NK-92 (cell line): ENCODE measurements at regions not wholly inside any gene's neighbourhood (a gene's known extent, or its start where the extent isn't known, plus 50 kb on each side); places are given as distances from the start of the nearest gene placed in this dataset.
"Not testable (repeated sequence)": the region's sequence is repeated elsewhere in the genome, so short reads cannot be mapped to it uniquely, and the experiment has no call there.

Experiments
- DNase-seq: peaks from one replicate; lab custom pipeline; 2025; ENCODE audit not compliant: unreplicated experiment; lab: John Stamatoyannopoulos, UW

DNA sequence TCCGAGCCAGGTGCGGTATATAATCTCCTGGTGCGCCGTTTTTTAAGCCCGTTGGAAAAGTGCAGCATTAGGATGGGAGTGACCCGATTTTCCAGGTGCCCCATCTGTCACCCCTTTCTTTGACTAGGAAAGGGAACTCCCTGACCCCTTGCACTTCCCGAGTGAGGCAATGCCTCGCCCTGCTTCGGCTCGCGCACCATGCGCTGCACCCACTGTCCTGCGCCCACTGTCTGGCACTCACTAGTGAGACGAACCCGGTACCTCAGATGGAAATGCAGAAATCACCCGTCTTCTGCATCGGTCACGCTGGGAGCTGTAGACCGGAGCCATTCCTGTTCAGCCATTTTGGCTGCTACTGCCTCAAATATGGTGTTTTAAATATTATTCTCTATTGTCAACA is 198.0 kb downstream of the MEIS1 start:
- DNase-seq = not testable (repeated sequence)

DNA sequence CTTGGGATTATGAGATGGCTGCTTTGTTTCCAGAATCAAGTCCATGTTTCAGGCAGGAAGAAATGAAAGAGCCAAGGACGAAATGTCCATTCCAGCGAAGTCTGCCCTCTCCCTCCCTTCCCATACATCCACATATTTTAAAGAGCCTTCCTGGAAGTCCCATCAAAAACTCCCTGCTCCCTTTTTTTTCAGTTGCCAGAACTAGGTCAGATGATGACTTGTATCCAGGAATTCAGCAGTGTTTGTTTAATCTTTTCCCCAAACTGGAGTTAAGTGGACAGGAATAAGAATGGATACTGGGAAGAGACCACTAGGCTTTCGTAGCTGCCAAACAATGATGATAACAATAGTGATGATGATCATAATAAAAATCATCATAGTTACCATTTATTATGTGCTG is 198.7 kb downstream of the MEIS1 start:
- DNase-seq = no peak

DNA sequence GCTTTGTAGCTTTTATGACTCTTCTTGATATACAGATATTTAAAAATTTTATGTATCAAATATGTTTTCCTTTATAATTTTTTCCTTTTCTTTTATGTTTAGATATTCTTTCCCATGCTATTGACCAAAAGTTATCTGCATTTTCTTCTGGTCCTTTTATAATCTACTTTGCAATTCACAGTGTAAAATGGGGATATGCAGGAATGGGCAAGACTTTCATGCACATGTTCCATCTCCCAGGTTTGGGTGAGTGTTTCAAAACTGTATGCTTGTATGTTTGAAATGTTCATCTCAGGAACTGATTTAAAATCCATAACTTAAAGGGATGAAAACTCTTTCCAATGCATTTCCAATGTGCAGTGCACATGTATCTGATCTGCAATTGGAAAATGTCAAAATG is 199.9 kb downstream of the MEIS1 start:
- DNase-seq = no peak

DNA sequence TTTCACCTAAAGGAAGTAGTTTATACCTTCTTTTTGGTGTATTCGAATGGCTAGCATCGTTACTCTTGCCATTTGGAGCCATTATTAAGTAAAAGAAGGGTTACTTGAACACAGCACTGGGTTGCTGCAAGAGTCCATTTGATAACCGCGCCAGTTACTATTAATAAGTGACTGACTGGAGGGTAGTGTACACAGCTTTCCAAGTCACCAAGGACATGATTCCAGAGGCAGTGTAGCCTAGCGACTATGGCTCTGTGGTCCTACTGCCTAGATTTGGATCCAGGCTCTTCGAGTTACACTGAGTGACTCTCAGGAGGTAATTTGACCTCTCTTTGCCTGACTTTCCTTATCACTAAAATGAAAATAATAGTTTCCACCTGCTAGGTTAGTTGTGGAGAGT is 206.8 kb downstream of the MEIS1 start:
- DNase-seq = no peak

DNA sequence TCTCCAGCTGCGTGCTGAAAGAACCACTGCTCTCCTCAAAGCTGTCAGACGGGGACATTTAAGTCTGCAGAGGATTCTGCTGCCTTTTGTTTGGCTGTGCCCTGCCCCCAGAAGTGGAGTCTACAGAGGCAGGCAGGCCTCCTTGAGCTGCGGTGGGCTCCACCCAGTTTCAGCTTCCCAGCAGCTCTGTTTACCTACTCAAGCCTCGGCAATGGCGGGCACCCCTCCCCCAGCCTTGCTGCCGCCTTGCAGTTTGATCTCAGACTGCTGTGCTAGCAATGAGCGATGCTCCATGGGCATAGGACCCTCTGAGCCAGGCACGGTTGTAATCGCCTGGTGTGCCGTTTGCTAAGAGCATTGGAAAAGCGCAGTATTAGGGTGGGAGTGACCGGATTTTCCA is 213.2 kb downstream of the MEIS1 start:
- not testable (repeated sequence) for DNase-seq

DNA sequence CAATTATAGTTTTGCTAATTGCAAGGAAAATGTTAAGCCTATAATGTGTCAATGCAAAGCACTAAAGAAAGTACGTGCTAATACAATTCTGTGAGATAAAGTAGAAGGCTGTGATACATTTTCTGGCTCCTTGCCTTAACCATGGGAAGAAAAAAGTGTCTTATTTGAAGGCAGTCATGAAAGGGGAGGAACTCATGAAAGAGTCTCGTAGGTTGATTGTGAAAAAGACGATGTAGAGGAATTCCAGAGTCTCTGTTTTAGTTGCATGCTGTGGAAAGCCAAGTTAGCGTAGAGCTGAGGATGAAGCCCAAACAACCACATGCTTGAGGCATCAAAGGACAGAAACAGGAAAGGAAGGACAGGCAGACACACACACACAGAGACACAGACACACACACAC is 214.1 kb downstream of the MEIS1 start:
- DNase-seq = no peak

DNA sequence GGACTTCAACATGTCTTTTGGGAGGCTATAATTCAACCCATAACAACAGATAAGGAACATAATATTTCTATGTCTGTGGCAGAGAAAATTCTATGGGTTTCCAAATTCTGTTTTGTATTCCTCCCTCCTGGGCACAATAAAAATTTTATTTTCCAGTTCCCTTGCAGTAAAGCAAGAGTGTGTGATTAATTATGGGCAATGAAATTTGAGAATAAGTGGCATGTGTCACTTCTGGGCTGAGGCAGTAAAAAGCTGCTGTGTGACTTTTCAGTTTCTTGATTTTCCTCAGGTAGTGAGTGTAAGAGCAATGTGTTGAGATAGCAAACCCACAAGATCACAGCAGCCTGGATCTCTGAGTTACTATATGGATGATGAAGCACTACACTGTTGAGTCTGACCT is 216.4 kb downstream of the MEIS1 start:
- DNase-seq = no peak

DNA sequence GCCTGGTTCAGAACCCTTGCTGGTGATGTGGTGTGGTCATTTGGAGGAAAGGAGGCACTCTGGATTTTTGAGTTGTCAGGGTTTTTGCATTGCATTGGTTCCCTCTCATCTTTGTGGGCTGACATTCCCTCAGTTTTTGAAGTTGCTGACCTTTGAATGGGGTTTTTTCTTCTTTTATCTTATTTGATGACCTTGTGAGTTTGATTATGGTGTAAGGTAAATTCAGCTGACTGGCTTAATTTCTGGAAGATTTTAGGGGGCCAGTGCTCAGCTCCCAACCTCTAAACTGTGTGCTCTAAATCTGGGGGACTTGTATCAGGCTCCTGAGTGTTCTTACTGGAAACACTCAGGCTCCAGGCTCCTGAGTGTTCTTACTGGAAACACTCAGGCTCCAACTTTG is 225.9 kb downstream of the MEIS1 start:
- no peak for DNase-seq

DNA sequence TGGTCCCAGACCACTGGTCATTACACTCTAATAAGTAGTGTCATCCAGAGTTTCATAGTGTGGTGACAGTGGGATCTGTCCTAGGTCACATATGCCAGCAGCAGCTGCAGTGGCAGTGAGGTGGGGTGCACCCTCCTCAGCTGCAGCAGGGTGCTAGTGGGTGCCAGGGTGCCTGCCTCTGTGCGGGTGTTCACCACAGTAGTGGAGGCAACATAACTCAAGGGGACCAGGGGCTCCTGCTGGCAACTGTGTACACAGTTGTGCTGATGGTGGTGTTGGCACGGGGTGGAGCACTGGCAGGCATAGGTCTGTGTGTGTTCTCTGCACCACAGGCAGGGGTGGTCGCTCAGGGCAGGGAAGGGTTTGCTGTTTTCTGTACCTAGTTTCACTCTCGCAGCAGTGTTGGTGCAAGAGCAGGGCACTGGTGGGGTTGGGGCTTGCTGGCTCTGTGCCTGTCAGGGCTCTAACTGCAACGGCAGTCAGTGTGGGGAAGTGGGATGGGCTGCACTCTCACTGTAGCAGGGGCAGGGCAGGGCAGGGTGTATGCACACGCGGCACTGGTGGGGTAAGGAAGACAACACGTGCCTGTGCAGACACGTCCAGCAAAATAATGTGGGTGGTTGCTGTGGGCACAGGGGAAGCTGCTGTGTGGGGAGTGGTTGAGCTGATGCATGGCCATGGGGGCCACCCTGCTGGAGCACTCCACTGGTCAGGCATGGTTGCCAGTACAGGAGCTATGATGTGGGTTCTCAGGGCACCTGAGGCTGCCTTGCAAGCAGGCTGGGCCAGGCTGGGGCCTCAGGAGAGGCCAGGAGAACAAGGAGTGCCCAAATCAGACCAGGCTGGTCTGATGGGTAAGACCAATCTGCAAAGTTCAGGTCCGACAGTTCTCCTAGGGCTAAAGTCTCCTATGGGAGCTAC is 226.6 kb downstream of the MEIS1 start:
- no peak for DNase-seq

DNA sequence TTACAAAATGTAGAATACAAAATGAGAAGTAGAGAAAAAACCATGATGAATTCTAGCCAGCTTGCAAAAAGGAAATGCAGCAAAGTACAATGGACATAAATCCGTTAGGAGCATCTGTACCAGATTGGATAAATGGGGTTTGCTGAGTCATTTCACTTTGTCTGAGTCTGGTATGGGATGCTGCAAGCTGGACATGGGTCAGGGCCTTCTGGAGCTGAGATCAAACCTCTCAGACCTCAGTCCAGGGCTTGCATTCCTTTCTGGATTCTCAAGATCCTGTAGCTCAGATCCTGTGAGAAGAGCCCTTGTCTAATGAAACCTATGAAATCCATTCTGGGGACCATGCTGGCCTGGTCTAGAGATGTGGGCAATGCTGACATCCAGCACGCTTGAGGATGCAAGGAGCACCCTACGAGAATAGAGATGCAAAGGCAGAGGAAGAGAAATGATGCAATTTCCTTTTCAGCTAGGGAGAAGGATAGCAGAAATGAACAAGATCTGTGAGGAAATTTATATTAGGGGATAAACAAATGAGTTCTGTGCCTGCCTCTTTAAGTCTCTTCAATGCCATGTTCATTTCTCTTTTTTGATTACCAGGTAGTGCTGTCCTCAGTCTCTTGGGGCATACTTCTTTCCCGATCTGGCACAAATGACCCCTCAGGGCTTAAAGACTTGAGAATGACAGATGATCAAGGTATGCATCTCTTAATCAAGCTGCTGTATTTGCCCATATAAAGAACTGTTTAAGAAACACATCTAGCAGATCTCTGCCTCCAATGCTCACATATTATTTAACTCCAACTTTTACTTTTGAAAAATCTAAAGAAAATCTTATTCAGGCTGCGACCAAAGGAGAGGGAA is 230.4 kb downstream of the MEIS1 start:
- no peak for DNase-seq

DNA sequence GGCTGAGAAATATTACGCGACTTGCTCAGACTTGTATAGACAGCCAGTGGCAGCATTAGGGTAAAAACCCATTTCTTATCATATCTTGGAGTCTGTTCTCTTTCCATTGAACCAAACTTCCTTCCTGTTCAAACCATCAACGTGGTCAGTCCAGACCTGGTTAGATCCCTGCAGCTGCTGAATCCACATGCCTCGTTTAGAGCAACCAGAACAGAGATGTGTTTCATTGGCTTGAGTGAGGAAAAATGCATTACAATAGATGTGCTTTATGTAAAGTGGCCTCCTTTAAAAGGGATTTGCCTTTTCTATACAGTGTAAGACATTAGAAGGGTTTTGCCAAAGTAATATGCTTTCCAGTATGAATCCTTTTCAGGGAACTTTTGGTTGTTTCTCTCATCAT is 232.4 kb downstream of the MEIS1 start:
- no peak for DNase-seq

DNA sequence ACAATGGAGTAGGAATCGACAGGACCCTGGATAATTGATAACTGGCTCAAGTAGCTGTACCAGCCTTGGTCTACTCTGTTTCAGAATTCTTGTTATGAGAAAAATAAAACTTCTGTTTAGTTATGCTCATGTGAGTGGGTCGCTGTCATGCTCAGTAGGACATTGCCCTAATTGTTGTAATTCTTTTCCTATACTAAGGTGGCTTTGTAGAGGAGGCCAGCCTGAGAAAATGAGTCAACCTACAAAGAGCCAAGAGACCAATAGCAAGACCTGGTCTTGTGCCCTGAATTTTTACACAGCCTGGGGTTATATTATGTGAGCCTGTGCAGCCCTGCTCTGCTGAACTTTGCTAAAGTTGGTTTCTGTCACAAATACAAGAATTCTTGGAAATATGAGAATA is 238.4 kb downstream of the MEIS1 start:
- no peak for DNase-seq

DNA sequence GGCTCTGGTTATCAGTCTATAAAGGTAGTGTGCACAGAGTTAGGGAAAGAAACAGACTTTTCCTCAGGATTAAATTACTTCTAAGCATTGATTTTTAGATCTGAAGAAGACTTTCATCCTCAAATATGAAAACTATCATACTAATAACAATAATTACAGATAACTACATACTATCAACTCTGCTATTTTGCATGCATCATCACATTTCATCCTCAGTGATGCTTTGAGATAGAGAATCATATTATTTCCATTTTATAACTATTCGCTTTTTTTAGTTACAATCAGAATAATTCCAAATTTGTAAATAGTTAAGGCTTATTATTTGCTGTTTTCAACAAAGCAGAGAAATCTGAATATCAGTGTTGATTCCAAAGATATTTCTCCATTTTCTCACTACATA is 239.2 kb downstream of the MEIS1 start:
- no peak for DNase-seq

DNA sequence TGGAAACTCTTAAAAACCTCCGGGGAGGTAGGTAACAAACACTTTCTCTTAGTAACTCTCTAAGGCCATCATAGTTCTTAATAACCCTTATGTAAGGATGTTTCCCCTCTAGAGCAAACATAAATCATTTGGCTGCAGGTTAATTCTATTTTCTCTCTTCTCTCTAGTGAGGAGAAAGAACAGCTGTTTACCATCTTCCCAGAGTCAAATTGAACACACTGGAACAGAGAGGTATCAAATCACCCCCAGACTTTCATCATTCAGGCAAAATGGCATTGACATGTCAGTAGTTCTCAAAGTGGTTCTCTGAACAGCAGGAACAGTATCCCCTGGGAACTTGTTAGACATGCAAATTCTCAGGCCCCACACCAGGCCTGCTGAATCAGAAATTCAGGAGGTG is 240.7 kb downstream of the MEIS1 start:
- DNase-seq = no peak

DNA sequence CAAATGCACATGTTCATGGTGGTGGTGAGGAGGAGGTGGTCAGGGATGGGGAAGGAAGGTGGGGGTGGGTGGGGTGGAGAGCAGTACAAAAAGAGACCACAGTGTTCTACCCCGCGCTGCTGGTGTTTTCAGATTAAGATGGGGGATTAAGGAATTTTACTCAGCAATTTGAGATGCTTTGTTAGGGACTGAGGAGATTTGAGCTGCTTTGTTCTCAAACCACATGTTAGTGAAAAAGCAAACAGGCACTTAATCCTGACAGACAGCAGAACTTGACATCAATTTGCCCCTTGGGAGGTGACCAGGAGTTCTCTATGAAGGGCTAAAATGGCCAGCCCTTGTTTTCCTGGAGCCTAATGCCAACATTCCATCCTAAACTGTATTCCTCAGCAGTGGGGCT is 244.5 kb downstream of the MEIS1 start:
- DNase-seq = no peak

DNA sequence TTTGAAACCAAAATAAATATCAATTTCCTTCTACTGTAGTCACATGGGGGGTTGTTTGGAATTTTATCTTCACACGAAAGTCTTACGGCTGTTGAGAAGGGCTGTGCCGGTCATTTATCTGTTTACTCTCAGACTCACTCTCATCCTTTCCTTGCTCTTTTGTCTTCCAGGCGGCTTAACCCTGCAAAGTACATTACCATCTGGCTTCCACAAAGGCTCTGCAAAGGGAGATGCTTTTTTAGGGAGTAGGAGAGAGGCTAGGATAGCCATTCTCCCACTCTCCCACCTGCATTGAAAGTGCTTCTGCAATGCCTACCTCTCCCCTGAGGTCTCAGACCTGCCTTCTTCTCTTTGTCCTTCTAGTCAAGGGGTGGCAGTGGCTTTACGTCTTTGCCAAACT is 247.6 kb downstream of the MEIS1 start:
- no peak for DNase-seq

DNA sequence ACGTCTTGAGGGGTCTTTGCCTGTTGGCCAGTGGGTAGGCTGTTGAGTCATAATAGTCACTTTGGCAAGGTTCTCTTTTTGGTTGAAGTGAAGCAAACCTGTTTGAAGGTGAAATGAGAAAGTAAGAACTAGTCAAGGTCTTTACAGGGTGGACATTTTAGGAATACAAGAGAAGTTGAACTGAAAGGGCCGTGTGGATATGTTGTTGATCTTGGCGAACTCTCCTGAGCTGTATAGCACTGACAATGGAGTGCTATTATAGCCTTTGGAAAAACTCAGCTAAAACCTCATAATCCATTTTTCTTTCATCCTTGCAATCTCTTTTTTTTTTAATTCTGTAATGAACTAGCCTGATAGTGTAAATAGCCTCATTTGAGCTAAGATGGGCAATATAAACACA is 248.1 kb downstream of the MEIS1 start:
- no peak for DNase-seq

DNA sequence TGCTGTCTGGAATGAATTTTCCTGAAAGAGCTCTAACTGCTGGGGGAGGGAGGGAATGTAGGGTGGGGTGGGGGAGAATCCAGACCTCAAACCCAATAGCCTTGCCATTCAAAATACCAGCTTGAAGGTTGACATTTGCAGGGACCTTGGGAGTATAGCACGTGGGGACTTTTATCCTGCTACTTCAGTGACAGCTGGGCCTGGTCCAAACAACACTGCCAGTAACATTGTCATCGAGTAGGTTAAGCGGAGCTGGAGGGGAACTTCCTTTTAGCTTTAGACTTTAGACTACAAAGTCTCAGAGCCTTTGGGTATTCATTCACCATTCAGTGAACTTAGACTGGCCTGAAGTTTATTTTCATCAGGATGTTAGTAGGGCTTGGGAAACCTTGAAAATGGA is 248.7 kb downstream of the MEIS1 start:
- DNase-seq = no peak

DNA sequence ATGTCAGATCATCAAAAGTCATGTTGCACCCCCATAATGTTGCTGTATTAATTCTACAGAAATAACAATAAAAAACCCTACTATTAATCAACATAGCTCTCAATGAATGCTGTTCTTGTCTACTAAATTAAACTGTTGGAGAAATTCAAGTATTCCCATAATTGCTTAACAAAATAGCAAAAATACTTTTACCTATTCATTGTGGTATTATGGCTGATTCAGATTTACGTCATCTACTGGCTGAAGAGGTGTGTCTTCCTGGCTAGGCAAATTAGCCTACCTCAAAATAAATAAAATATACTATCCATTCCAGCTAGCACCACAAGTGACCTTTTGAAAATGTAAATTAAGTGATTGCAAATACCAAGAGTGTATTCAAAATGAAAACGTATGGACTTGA is 249.4 kb downstream of the MEIS1 start:
- DNase-seq = no peak

DNA sequence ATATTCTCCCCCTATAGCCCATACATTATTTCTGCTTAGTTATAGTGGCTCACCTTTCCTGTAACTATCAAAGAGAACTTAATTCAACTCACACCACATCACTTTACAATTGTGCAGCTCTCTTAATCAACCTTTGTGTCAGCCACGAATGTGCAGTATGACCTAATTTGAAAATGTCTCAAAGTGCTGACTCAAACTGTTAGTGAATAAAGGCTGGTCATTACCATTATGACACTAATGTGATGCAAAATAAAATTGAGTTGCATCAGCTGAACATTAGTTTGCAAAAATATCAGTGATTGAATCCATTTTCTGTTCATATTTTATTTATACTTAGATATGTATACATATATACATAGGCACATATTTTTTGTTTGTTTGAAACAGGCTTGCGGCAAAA is 251.8 kb downstream of the MEIS1 start:
- no peak for DNase-seq

DNA sequence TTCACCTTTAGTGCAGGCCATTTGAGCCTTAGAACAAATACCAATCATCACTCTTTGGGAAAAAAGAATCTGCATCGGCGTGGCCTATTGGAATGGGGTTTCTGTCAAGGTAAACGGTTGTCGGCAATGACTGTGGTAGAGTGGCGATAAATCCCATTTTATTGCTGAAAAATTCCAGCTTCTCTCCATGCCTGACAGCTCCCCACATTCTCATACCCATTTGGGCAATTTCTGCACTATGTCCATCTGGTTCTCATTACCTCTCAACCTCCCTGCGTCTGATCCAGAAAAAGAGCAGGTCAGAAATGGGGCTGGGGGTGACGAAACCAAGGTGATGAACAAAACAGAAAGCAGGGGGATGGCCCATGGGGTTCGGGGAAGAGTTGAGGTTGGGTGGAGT is 254.0 kb downstream of the MEIS1 start:
- DNase-seq = no peak

DNA sequence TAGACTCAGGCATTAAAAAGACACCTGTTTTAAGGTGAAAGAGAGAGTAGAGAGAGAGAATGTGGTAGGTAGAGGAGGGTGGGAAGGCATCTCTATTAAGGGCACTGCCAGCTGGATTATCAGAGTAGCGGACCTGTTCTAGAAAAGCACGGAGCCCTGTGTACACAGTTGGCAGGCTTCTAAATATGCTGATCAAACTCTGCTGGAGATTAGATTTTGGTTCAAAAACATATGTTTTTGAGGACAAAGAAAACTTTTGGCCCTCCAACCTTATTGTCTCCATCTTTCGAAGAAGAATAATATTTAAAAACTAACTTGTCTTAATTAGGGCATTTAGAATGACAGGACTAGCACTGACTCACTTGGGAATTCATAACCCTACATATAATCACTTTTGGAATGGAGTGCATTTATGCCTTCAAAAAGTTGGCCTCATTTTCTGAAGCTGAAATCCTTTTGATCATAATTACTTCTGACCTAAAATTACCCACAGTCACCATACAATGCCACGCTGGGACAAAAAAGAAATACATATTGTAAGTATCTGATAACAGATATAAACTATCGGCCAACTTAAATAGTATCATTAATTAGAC is 254.6 kb downstream of the MEIS1 start:
- DNase-seq = no peak
